IMR-90 (cell line): ENCODE measurements at regions not wholly inside any gene's neighbourhood (a gene's known extent, or its start where the extent isn't known, plus 50 kb on each side); places are given as distances from the start of the nearest gene placed in this dataset.

ENCODE experiments used
- ATAC-seq: fragments of 200-7000 bp; cut with Tn5 transposase; 2 replicates; pipeline ENCODE4 v1.9.1; 2020; ENCODE audit warnings: low read depth, mild to moderate bottlenecking, moderate library complexity
- BruUV-seq: library from RNA; stranded (reverse); fragments of 400-500 nt; replicated peaks from 2 replicates; lab custom pipeline; 2021; lab: Mats Ljungman, UMichigan
- CTCF ChIA-PET: fragments of 300-600 bp; formaldehyde crosslinking; extraction: SDS; loops from one replicate; lab custom pipeline; 2021; ENCODE audit warnings: antibody characterized with exemption; lab: Yijun Ruan, JAX
- POLR2A ChIA-PET: fragments of 300-600 bp; sonication (Branson Sonifier 250); formaldehyde crosslinking; loops from one replicate; lab custom pipeline; 2022; ENCODE audit warnings: antibody characterized with exemption; ENCODE audit not compliant: unreplicated experiment; lab: Charles Lee
- DNase-seq: peaks from one replicate; pipeline ENCODE4 v3.0.0; 2013
- H2AFZ ChIP-seq: replicated peaks from 2 replicates; pipeline ENCODE3; 2013; ENCODE audit warnings: low read length, mild to moderate bottlenecking; ENCODE audit not compliant: poor library complexity
- H2AK5ac ChIP-seq: 2 replicates; pipeline ENCODE4 v1.6.1; 2013; ENCODE audit warnings: low read depth, low read length, inconsistent platforms
- H2AK9ac ChIP-seq: replicated peaks from 2 replicates; pipeline ENCODE3; 2013; ENCODE audit warnings: mild to moderate bottlenecking, low read depth, low read length, moderate library complexity; ENCODE audit not compliant: poor library complexity
- H2BK120ac ChIP-seq: 2 replicates; pipeline ENCODE4 v1.6.1; 2013; ENCODE audit warnings: low read depth, low read length, inconsistent platforms
- H2BK15ac ChIP-seq: 3 replicates; pipeline ENCODE4 v1.6.1; 2013; ENCODE audit warnings: low read depth, low read length, inconsistent platforms
- H2BK20ac ChIP-seq: 2 replicates; pipeline ENCODE4 v1.6.1; 2013; ENCODE audit warnings: low read depth, mild to moderate bottlenecking, inconsistent platforms, low read length, moderate library complexity
- H2BK5ac ChIP-seq: 2 replicates; pipeline ENCODE4 v1.6.1; 2013; ENCODE audit warnings: mild to moderate bottlenecking, low read depth, low read length, inconsistent platforms; ENCODE audit not compliant: poor library complexity, severe bottlenecking
- H3K14ac ChIP-seq: replicated peaks from 2 replicates; pipeline ENCODE4 v1.6.1; 2013; ENCODE audit warnings: low read depth, low read length, inconsistent platforms
- H3K18ac ChIP-seq: 2 replicates; pipeline ENCODE4 v1.6.1; 2013; ENCODE audit warnings: low read depth, low read length, control low read depth
- H3K23ac ChIP-seq: 2 replicates; pipeline ENCODE4 v1.6.1; 2013; ENCODE audit warnings: low read depth, low read length, inconsistent platforms
- H3K27ac ChIP-seq: 2 replicates; pipeline ENCODE4 v1.5.1; 2013; ENCODE audit warnings: mild to moderate bottlenecking, control low read depth, low read length; ENCODE audit not compliant: insufficient read depth
- H3K27me3 ChIP-seq: 2 replicates; pipeline ENCODE4 v1.6.1; 2013; ENCODE audit warnings: low read length; ENCODE audit not compliant: control insufficient read depth, insufficient read depth
- H3K36me3 ChIP-seq: 2 replicates; pipeline ENCODE4 v1.6.1; 2013; ENCODE audit warnings: low read length, mixed read lengths; ENCODE audit not compliant: control insufficient read depth, insufficient read depth
- H3K4ac ChIP-seq: 2 replicates; pipeline ENCODE4 v1.6.1; 2013; ENCODE audit warnings: low read depth, low read length, inconsistent platforms
- H3K4me1 ChIP-seq: 2 replicates; pipeline ENCODE4 v1.6.1; 2013; ENCODE audit warnings: low read length, mixed read lengths; ENCODE audit not compliant: control insufficient read depth, insufficient read depth
- H3K4me2 ChIP-seq: 2 replicates; pipeline ENCODE4 v1.6.1; 2013; ENCODE audit warnings: low read depth, mild to moderate bottlenecking, control low read depth, low read length, moderate library complexity
- H3K4me3 ChIP-seq: 2 replicates; pipeline ENCODE4 v1.5.1; 2013; ENCODE audit warnings: low read depth, mild to moderate bottlenecking, control low read depth, low read length, moderate library complexity; ENCODE audit not compliant: insufficient read depth
- H3K56ac ChIP-seq: 2 replicates; pipeline ENCODE4 v1.6.1; 2013; ENCODE audit warnings: low read length, inconsistent platforms; ENCODE audit not compliant: insufficient read depth; ENCODE audit errors: extremely low read depth
- H3K79me1 ChIP-seq, 2 experiments: 2 replicates each; pipeline ENCODE4 v1.6.1; 2013; ENCODE audit warnings: low read length in 2 of 2, inconsistent platforms in 1 of 2, low read depth in 1 of 2
- H3K9ac ChIP-seq: 2 replicates; pipeline ENCODE4 v1.6.1; 2013; ENCODE audit warnings: low read depth, low read length, control low read depth
- H3K9me1 ChIP-seq: 2 replicates; pipeline ENCODE4 v1.6.1; 2013; ENCODE audit warnings: low read length, inconsistent platforms; ENCODE audit not compliant: insufficient read depth
- H3K9me3 ChIP-seq: 2 replicates; pipeline ENCODE4 v1.6.1; 2013; ENCODE audit warnings: low read length; ENCODE audit not compliant: control insufficient read depth, insufficient read depth
- H4K20me1 ChIP-seq: 2 replicates; pipeline ENCODE4 v1.6.1; 2013; ENCODE audit warnings: low read length, inconsistent platforms; ENCODE audit not compliant: insufficient read depth
- H4K5ac ChIP-seq: 2 replicates; pipeline ENCODE4 v1.6.1; 2013; ENCODE audit warnings: mild to moderate bottlenecking, low read depth, low read length, control low read depth
- H4K8ac ChIP-seq, 2 experiments: 2 replicates each; pipeline ENCODE4 v1.6.1; 2013; ENCODE audit warnings: low read depth in 2 of 2, low read length in 2 of 2, control low read depth in 1 of 2, inconsistent platforms in 1 of 2
- H4K91ac ChIP-seq: 2 replicates; pipeline ENCODE4 v1.6.1; 2013; ENCODE audit warnings: low read depth, low read length, inconsistent platforms; ENCODE audit not compliant: insufficient read depth
- BHLHE40 ChIP-seq: fragments of 150-350 bp; IDR thresholded peaks from 2 replicates; pipeline ENCODE4 v1.6.1; 2016; ENCODE audit warnings: mild to moderate bottlenecking, low read depth, low read length
- CEBPB ChIP-seq: IDR thresholded peaks from 2 replicates; pipeline ENCODE4 v1.6.1; 2012; ENCODE audit warnings: low read depth, low read length, improper control_type of control experiment
- CTCF ChIP-seq: conservative IDR thresholded peaks from 2 replicates; pipeline ENCODE4 v1.5.1; 2012; ENCODE audit warnings: mild to moderate bottlenecking, low read depth, low read length, improper control_type of control experiment
- ELK1 ChIP-seq: fragments of 150-350 bp; IDR thresholded peaks from 2 replicates; pipeline ENCODE4 v1.6.1; 2016; ENCODE audit warnings: low read depth, mild to moderate bottlenecking, low read length, moderate library complexity, borderline replicate concordance
- FOS ChIP-seq: fragments of 150-350 bp; IDR thresholded peaks from 2 replicates; pipeline ENCODE4 v1.6.1; 2016; ENCODE audit warnings: low read depth, low read length
- MAFK ChIP-seq: IDR thresholded peaks from 2 replicates; pipeline ENCODE4 v1.6.1; 2012; ENCODE audit warnings: low read depth, low read length, improper control_type of control experiment
- MAZ ChIP-seq: IDR thresholded peaks from 2 replicates; pipeline ENCODE4 v1.6.1; 2012; ENCODE audit warnings: low read depth, mild to moderate bottlenecking, low read length, improper control_type of control experiment, moderate library complexity, borderline replicate concordance
- MXI1 ChIP-seq: IDR thresholded peaks from 2 replicates; pipeline ENCODE4 v1.6.1; 2012; ENCODE audit warnings: low read depth, mild to moderate bottlenecking, low read length, moderate library complexity, borderline replicate concordance
- RAD21 ChIP-seq: IDR thresholded peaks from 2 replicates; pipeline ENCODE4 v1.6.1; 2012; ENCODE audit warnings: low read length, improper control_type of control experiment
- RCOR1 ChIP-seq: IDR thresholded peaks from 2 replicates; pipeline ENCODE4 v1.6.1; 2012; ENCODE audit warnings: mild to moderate bottlenecking, low read length, improper control_type of control experiment; ENCODE audit not compliant: insufficient replicate concordance
- RFX5 ChIP-seq: IDR thresholded peaks from 2 replicates; pipeline ENCODE4 v1.8.0; 2012; ENCODE audit warnings: low read depth, mild to moderate bottlenecking, low read length, moderate library complexity
- SMC3 ChIP-seq: fragments of 150-350 bp; IDR thresholded peaks from 2 replicates; pipeline ENCODE4 v1.6.1; 2016; ENCODE audit warnings: low read depth, mild to moderate bottlenecking, antibody characterized with exemption, low read length, moderate library complexity
- USF2 ChIP-seq: fragments of 150-350 bp; IDR thresholded peaks from 2 replicates; pipeline ENCODE4 v1.6.1; 2017; ENCODE audit warnings: mild to moderate bottlenecking, antibody characterized with exemption, low read length, low read depth
- WGBS, 2 experiments: methylation state at CpG; one replicate each; pipeline versions ENCODE4 v1.1.5 to v1.1.7; 2013; ENCODE audit warnings: missing lambda C conversion rate in 2 of 2; ENCODE audit not compliant: insufficient read length in 1 of 2; ENCODE audit errors: extremely low coverage in 2 of 2; 5-methylcytosine and 5-hydroxymethylcytosine counted together
- dilution Hi-C: fragments of 300-500 bp; cut with HindIII; formaldehyde crosslinking; loops from one replicate; pipeline ENCODE4 v1.14.3; 2018; ENCODE audit warnings: low sequenced_read_pairs; ENCODE audit not compliant: unreplicated experiment
- in situ Hi-C: fragments of 300-500 bp; cut with MboI; formaldehyde crosslinking; loops from 3 replicates; pipeline ENCODE4 v1.14.3; 2019; ENCODE audit warnings: low sequenced_read_pairs, inconsistent platforms, mixed read lengths
- intact Hi-C: fragments of 100-400 bp; cut with micrococcal nuclease; formaldehyde crosslinking; loops from 2 replicates; pipeline ENCODE4 v1.10.0; 2022

- H2AFZ ChIP-seq = peak overlapping the region; percentile 84
- BruUV-seq = no TSS peak
- POLR2A ChIA-PET = interaction anchor here (1.4 kb wide), 1 partner anchor 14 kb away, joined by 3 read pairs; no protein-coding TSS in a partner anchor
- intact Hi-C loops (loop anchor here (2.0 to 10.0 kb wide), 5 partner anchors 168 to 925 kb away; no protein-coding TSS in a partner anchor), in situ Hi-C loops (no loop called here), dilution Hi-C loops (no loop called here)
- H3K23ac ChIP-seq = peak overlapping the region; percentile 84
- H3K9me3 ChIP-seq = no peaks in the 10 kb centered on the region
- peak overlapping the region; percentile 95 for H3K14ac ChIP-seq
- peak overlapping the region; percentile 94 for H2AK5ac ChIP-seq
- H3K36me3 ChIP-seq = no peaks in the 10 kb centered on the region
- H3K18ac ChIP-seq = peak overlapping the region; percentile 91
- no peak overlapping the region for H3K4me2 ChIP-seq
- H4K91ac ChIP-seq = peak overlapping the region; percentile 98
- H2BK120ac ChIP-seq = peak overlapping the region; percentile 98
- H4K8ac ChIP-seq = peak overlapping the region; percentile 70 to 98
- peak overlapping the region; percentile 71; the same call in 2 of the 3 replicates for H2BK15ac ChIP-seq
- CTCF ChIA-PET = no interaction called here
- no peak overlapping the region for H3K4me3 ChIP-seq
- WGBS, 2 experiments = 0% methylated on average over 5 of the region's 11 CpGs; no CpG with 5 or more reads in 1 of the 2 experiments
- peaks cover 31% of the 10 kb centered on the region for H3K4me1 ChIP-seq
- H2BK5ac ChIP-seq = peak overlapping the region; percentile 98
- H3K79me1 ChIP-seq = peaks cover 5 to 19% of the 10 kb centered on the region in 2 experiments; a peak in 3 of 4 replicates
- H2AK9ac ChIP-seq = peak overlapping the region; percentile 98
- H3K27ac ChIP-seq = peak overlapping the region; percentile 98
- peak overlapping the region; percentile 83 for H3K56ac ChIP-seq
- peak overlapping the region; percentile 11 for H3K9ac ChIP-seq
- peak overlapping the region; percentile 98 for H3K4ac ChIP-seq
- peak overlapping the region; percentile 96 for H2BK20ac ChIP-seq
- no peaks in the 10 kb centered on the region; the same call in 1 of the 2 replicates for H4K20me1 ChIP-seq
- ATAC-seq (peak; percentile 49), DNase-seq (peak; percentile 83)
- H3K9me1 ChIP-seq = peaks cover 28% of the 10 kb centered on the region
- H4K5ac ChIP-seq = peak overlapping the region; percentile 44
- no peaks in the 10 kb centered on the region for H3K27me3 ChIP-seq
- TF ChIP-seq USF2 (no peak; the same call in 1 of the 2 replicates), MAZ (peak; percentile 89), SMC3 (peak; percentile 25; the same call in 1 of the 2 replicates), RFX5 (no peak), RAD21 (no peak; the same call in none of the 2 replicates), ELK1 (no peak), RCOR1 (peak; percentile 73), FOS (peak; percentile 82), CTCF (no peak), MXI1 (no peak), BHLHE40 (peak; percentile 2; the same call in 1 of the 2 replicates), CEBPB (no peak), MAFK (no peak)
Observed at GRCh38 chr10:78972160-78972946, 96.4 kb upstream of the ZMIZ1 start.
